Ammon's horn (tissue), 1 donor: ENCODE measurements at regions not wholly inside any gene's neighbourhood (a gene's known extent, or its start where the extent isn't known, plus 50 kb on each side); places are given as distances from the start of the nearest gene placed in this dataset.
"Not testable (repeated sequence)": the region's sequence is repeated elsewhere in the genome, so short reads cannot be mapped to it uniquely, and the experiment has no call there.

Source experiments
- DNase-seq: peaks from one replicate; pipeline ENCODE4 v3.0.0-alpha.2; 2016; ENCODE audit warnings: low spot score

DNA sequence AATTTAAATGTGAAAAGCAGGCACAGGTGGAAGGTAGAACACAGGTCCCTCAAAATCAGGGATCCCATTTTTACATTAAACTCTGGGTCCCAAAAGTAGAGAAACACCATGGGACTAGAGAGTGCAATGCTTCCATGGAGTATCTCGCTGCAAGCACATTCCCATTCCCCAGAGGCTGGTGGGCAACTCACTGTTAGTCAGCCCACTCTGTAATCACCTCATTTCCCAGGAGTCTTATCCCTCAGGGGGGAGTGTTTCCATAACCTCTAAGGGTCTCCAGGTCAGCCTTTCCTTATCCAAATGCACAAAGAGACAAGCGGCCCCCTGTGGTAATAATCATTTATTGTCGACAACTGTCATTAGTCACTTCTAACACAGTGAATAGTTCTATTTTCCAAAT lies 490.1 kb upstream of the LRRC7 start:
- no peak for DNase-seq

DNA sequence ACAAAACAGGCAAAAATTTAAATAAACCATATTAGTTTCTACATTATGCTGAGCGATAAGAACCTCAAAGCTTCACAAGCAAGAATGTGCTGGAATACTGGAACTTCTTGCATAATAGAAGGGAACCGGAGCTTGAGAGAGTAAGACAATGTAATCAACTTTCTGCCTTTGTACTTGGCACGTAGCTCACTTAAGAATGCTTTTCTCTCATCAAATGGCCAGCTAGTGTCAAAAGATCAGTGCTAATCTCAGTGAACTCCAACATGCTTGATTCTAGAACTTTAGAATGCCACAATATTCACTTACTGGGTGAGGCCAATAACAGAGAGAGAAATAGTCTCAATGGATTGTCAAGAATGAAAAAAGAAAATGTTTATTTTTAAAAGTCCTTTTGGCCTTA lies 486.1 kb upstream of the LRRC7 start:
- no peak for DNase-seq

DNA sequence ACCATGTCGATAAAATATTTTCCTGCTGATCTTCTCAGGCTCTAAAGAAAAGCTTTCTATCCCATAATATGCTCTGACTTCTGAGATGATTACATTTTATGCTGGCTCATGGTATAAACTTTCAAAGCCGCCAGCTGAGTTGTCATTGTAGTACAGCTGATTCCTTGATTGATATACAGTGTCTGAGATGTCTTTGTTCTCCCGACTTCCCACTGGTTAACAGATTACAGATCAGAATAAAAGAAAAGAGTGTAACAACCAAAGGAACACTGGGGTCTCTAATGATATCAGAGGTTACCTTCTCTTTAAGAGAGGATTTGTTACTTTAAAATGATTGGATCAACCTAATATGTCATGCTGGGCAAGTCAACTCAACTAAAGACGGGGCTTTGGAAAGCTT lies 485.4 kb upstream of the LRRC7 start:
- no peak for DNase-seq

DNA sequence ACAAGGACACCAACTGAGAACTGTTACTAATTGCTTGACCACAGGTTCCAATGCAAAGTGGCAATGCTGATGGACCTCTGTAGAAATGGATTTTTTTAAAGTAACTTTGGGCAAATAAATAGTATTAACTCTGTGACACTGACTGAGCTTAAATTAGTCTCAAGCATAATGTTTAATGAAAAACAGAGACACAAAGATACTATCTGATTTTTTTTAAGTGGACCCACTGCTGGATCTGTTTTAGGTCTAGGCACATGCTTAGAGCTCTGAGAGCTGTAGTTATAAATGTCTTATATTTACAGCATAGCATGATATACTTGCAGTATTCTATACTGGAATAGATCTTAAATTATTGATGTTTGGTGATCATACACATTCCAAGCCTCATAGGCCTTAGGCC lies 481.6 kb upstream of the LRRC7 start:
- no peak for DNase-seq

DNA sequence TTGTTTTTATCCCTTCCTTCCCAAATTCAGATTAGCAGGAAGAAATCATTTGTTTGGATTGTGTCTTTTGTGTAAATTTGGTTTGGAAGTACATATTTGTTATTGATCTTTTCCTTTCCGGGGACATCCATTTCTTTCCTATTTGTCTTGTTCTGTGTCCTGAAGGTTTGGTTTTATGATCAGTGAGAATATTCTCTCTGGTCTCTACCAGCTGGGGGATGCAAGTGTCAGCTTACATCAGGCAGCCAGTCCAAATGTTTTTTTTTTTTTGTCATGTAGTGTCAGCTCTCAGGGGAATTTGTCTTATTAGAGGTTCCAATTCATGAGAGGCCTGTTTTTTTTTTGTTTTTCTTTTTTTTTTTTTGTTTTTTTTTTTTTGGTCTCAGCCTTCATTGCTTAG lies 479.2 kb upstream of the LRRC7 start:
- DNase-seq: no peak

DNA sequence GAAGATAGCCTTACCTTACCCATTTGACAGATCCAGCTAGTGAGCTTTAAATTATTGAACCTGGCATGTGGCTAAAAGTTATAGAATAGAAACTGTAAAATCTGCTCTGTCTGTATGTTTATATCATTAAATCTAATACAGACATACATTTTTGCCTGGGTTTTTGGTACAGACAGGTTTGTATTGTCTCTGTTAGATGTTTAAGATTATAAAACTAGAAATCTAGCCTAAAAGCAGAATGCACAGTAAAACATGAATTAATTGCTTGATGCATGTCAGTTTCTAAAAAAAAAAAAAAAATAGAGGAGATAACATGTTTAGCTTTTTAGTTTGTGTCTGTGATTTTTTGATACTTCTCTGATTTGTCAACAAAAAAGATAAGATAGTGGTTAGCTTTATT lies 477.6 kb upstream of the LRRC7 start:
- DNase-seq: no peak

DNA sequence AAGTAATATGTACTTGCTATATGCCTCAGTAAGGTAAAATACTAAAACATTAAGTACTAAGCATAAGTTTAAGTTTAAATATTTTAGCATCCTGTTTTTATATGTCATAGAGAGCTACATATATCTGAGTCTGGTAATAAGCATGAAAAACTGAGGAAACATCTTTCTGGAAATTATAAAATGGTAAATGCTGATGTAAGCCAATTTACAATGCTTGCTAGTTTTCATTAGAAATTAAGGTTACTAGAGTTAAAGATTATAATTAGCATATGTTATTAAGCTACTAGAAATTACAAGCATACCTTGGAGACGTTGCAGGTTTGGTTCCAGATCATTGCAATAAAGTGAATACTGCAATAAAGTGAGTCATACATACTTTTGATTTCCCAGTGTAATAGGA lies 477.0 kb upstream of the LRRC7 start:
- no peak for DNase-seq

DNA sequence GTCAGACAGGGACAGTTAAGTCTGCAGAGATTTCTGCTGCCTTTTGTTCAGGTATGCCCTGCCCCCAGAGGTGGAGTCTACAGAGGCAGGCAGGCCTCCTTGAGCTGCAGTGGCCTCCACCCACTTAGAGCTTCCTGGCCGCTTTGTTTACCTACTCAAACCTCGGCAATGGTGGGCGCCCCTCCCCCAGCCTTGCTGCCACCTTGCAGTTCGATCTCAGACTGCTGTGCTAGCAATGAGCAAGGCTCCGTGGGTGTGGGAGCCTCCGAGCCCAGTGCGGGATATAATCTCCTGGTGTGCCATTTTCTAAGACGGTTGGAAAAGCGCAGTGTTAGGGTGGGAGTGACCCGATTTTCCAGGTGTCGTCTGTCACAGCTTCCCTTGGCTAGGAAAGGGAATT lies 465.7 kb upstream of the LRRC7 start:
- not testable (repeated sequence) for DNase-seq

DNA sequence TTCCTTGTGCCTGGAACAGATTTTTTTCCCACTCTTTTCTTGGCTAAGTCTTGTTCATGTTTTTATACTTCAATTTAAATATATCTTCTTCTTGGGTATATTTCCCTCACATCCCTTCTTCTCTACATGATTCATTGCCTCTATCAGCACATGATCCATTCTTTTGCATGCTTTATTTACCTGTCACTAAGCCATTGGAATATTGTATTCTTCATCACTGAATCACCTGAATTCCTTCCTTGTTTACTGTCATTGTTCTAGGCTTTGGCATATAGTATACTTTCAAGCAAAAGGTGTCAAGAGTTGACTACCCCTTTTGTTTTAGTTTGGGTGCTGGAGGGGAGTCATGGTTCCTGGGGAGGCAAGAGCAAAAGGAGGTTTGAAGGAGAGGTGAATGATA lies 464.5 kb upstream of the LRRC7 start:
- no peak for DNase-seq

DNA sequence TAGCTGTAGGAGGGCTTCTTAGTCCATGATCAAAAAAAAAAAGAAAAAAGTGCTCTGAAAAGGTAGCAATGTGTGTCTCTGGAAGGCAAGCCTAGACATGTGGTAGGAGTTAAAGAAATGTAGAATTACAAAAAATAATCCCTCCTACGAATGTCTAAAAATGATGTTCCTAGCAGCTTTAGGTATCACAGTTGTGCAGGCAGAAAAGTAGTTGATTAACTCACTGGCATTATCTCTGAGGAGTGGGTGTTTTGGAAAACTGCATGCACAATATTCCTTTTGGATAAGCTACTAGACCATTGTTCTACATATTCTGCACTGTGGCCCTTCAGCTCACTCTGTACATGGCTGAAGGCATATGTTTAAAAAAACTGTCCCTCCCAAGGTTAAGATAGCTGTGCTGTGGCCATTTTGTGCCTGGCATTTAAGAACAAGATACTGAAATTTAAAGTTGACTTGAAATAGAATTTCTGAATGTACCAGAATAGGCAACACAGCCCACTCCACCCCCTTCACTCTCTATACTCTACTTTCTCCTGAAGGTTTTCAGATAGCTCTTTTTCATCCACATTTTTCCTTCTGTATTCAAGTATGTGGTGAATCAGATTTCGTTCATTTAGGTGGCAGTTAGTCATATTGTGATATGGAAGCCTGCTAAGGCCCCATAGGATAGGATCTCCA lies 463.9 kb upstream of the LRRC7 start:
- peak; percentile 17 for DNase-seq

DNA sequence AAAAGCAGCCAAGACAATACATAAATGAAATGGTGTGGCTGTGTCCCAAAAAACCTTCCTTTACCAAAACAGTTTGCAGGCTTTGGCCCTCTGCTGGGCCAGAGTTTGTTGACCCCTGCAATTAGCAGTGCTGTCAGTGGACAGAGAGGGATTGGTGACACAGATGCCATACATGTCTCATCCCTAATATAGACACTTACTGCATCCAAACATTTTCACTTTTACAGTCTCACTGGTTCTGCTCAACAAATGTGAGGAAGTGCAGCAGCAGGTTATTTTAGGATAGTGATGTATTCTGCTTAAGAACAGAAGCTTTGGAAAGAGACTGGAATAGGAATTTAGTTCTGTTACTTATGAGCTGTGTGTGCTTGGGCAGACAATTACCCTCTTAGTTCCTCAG lies 462.8 kb upstream of the LRRC7 start:
- DNase-seq: no peak

DNA sequence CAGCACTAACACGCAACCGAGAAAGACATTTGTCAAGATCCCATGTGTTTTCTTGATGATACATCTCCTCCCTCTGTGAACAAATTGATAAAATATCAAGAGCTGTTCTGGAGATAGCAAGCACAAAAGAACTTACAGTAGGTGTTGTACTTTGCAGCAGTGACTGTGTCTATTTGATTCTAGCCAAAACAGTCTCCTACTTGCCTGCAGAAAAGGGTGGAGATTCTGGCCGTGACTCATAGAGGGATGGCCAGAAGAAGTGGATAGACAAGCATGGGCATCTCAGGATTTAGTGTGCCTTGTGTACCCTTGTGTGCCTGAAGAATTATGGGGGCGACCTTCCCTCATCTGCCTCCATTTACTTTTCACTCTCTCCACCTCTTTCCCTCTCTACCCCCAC lies 458.4 kb upstream of the LRRC7 start:
- DNase-seq: no peak

DNA sequence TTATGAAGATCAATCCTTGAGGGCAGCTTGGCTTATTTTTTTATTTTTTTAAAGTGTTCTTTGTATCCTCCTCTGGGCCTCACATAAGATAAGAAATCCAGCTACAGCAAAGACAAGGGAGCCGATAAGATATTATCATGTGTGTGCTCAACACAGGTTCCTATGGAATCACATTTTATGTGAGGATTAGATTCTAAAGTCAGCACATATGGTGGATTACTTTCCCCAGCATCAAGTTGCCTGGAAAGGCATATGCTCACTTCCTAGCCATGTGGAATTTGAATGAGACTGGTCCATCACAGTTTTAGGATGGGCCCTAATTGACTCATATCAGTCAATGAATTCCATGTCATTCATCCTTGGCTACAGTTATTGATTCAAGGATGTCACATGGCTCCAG lies 456.9 kb upstream of the LRRC7 start:
- no peak for DNase-seq

DNA sequence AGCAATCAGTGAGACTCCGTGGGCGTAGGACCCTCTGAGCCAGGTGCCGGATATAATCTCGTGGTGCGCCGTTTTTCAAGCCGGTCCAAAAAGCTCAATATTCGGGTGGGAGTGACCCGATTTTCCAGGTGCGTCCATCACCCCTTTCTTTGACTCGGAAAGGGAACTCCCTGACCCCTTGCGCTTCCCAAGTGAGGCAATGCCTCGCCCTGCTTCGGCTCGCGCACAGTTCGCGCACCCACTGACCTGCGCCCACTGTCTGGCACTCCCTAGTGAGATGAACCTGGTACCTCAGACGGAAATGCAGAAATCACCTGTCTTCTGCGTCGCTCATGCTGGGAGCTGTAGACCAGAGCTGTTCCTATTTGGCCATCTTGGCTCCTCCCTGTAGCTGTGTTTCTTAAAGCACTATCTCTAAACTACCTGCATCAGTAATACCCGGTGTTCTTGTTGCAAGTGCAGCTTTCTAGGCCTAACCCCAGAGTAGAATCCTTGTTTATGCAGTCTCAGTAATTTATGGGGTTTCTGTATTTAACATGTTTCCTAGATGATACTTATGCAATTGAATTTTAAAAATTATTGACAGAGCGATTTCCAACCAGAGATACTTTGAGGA lies 447.5 kb upstream of the LRRC7 start:
- not testable (repeated sequence) for DNase-seq

DNA sequence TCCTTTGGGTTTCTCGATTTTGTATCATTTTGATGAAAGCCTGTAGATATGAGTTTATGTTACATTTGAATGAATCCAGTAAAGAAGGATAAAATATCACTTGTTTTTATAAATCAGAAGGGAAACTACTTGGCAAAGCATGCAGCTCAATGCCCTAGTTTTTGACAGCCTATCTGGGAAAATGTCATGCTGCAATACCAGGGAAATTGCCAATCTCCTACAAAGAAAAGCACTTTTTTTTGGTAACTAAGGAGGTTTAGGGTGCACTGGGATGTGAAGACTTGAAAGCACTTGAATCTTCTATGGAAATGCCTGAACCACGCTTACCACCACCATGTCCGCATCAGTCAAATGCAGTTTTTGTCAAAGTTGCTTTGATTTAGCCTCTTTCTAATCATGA lies 446.9 kb upstream of the LRRC7 start:
- peak; percentile 35 for DNase-seq

DNA sequence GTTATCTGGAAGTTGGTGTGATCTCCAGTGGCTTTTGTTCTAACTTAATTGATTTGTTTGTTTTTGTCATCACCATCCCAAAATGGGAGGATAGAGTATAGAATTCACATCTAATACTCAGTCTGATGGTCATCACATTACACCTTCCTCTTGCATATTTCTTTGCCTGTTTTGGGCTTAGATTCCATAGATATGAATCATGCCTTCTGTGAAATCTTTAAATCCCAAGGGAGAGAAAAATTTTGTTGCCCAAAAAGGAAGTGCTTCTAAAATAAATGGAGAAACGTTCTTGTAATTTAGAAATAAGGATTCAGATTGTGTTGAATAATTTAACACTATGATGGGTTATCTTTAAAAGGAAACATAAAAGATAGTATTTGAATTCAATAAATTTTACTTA lies 446.0 kb upstream of the LRRC7 start:
- DNase-seq: no peak

DNA sequence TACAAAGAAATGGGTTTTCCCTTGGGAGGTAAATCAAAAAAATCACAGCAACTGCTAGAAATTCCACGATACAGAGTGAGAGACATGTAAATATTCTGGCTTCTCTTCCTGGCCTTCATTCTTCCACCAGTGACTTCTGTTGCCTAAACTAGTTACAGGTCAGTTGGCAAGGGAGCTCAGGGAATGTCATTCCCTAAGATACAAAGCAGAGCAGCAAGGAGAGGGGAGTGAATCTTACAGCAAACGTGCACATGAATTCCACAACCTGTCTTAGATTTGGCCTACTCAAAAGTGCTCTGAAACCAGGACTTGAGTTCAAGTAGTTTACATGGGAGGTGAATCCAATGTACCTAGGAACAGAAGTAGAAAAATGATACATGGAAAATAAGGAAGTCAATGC lies 445.3 kb upstream of the LRRC7 start:
- DNase-seq: no peak

DNA sequence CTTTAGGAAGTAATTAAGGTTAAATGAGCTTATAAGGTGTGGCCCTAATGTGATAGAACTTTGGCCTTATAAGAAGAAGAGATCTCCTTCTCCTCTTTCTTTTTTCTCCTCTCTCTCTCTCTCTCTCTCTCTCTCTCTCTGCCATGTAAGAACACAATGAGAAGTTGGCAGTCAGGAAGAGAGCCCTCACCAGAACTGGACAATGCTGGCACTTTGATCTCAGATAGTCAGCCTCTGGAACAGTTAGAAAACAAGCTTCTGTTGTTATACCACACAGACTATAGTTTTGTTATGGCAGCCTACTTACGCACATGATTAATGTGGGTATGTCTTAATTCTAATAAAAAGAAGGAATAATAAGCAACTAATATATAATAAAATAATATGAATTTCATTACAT lies 444.2 kb upstream of the LRRC7 start:
- peak; percentile 66 for DNase-seq

DNA sequence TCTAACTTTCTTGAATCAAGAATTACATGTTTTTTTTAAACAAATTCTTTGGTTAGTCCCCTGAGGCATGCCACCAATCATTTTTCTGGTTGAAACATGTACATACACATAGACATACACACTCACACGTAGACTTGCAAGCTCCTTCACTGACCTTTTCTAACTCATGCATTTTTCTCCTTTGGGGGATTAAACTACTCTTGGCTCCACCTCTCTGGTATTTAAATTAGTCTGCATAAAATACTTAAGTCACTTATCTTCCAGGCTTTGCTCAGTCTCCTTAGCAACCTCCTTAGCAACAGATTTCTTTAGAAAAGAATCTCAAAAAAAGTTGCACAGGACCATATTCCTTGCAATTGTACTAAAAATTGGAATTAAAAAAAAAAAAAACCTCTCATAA lies 440.9 kb upstream of the LRRC7 start:
- no peak for DNase-seq

DNA sequence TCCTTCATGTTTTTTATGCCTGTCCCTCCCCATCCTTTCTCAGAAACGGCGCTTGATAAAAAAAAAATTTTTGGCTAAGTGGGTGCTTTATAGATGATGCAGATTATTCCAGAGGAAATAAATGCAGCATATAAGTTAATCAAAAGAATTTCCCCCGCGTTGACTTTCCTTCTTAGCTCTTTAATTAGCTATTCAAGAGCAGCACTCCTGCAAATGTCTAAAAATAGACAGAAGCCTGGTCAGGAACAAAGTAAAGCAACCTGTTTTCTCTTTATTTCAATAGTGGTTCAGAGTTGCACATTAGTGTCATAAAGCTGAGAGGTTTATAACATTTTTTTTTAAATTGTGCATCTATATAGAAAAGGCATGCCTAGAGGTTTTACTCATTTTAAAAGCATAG lies 439.5 kb upstream of the LRRC7 start:
- no peak for DNase-seq

DNA sequence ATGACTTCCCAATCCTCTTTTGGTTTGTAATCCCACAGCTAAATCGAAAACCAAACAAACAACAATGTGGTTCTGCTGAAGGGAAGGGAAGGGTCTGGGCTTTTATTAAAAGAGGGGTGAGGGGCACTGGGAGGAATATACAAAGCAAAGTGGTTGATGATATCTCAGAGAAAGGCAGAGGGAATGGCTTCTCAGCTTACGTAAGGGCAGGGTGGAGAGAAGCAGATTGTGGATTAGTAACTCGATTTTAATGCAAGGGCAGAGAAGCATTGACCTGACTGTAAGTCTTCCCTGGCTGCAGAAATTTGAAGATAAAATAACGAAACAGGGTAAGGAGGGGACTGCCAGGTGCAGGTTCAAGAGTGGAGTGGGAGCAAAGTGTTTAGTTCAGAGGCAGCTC lies 438.2 kb upstream of the LRRC7 start:
- DNase-seq: no peak

DNA sequence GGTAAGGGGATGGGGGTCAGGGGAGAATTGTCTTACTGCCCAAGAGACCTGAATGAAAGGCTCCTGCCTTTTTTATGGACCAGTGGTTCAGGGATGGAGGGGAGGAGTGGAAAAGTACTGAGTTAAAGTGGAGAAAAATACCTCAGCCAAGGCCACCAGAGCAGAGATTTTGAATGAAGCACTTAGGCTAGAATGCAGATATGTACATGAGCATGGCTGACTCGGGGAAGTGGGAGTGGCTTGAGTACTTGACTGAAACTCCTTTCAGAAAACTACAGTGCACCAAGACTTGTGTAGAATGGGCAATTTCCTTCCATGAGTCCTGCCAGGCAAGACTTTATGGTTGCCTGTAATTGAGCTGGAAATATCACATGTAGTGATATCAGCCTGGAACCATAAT lies 429.6 kb upstream of the LRRC7 start:
- no peak for DNase-seq

DNA sequence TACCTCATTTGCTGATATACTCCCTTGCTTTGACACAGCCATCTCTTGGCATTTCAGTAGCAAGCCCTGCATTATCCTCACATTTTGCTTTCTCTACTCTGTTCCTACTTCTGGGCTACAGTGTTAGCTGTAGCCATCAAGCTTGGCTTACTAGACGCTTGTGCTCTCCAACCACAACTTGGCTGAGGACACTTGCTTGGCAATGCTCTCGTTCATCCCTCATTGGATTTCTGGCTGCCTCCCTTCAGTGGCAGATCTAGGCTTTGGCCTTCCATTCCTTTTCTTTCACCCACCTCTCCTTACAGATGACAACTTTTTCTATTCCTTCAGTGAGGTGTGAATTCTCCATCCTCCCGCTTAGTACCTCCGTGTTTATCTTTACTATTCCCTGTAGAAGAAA lies 428.7 kb upstream of the LRRC7 start:
- DNase-seq: peak; percentile 59

DNA sequence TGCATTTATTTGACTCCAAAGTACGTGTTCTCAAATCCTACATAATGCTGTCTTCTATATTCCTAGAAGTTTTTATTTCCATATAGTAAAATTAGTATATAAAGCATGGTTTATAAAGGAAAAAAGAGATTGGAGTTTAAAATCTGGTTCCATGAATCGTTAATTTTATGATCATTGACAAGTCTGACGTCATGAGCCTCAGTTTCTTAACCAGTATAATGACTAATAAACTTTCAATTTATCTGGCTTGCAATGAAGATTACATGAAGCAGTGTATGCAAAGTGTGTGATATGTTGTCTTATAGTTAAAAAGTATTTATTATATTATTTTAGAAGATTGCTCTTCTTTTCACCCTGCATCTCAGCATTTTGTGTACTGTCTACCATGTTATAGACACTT lies 421.4 kb upstream of the LRRC7 start:
- DNase-seq: no peak
